ENCODE measurements at regions not wholly inside any gene's neighbourhood (a gene's known extent, or its start where the extent isn't known, plus 50 kb on each side); places are given as distances from the start of the nearest gene placed in this dataset.

DNA sequence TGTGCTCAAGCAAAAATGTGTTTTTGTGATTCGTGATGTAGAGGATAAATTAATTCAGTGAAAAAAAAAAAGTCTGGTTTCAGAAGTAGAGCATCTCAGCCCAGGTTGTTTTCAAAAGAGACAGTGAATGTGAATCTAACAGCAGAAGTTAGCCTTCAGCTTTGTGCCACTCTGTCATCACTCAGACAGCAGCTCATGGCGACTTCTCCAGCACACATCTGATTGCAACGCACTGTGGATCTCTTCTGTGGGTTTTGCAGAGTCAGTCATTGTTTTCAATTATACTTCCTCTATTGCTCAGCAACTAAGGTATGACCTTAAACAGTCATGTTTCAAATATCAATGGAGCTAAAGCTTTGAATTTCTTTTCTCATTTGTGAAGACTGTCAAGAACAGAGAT, 335.5 kb upstream of the POU3F2 start:
- TF ChIP-seq, protein P1, sequence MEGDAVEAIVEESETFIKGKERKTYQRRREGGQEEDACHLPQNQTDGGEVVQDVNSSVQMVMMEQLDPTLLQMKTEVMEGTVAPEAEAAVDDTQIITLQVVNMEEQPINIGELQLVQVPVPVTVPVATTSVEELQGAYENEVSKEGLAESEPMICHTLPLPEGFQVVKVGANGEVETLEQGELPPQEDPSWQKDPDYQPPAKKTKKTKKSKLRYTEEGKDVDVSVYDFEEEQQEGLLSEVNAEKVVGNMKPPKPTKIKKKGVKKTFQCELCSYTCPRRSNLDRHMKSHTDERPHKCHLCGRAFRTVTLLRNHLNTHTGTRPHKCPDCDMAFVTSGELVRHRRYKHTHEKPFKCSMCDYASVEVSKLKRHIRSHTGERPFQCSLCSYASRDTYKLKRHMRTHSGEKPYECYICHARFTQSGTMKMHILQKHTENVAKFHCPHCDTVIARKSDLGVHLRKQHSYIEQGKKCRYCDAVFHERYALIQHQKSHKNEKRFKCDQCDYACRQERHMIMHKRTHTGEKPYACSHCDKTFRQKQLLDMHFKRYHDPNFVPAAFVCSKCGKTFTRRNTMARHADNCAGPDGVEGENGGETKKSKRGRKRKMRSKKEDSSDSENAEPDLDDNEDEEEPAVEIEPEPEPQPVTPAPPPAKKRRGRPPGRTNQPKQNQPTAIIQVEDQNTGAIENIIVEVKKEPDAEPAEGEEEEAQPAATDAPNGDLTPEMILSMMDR (conservative IDR thresholded peaks at IDR 0.05; ENCODE audit: low read depth, low read length): no peak
- TF ChIP-seq EZH2 (IDR thresholded peaks at IDR 0.05; ENCODE audit: borderline replicate concordance, low read depth, low read length, poor library complexity, severe bottlenecking): no peak
